ENCODE measurements at regions not wholly inside any gene's neighbourhood (a gene's known extent, or its start where the extent isn't known, plus 50 kb on each side); places are given as distances from the start of the nearest gene placed in this dataset.

DNA sequence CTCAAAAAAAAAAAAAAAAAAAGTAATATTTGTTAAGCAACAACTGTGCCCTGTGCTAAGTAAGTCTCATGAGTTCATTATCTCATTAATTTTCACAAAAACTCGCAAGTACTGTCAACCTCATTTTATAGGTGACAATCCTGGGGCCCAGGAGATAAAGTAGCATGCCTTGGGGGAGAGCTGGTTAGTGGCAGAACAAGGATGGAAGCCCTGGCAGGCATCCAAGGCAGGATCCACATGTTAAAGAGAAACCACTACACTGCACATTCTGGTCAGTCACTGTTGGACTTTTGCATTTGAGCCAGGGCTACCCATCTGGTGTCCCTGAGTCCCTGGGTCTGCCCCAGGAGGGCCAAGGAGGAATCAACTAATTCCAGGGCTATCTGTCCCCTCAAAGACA, 54.6 kb downstream of the ZFP36L2 start:
- Histone ChIP-seq H3K9me3 (ENCODE audit: insufficient read depth, low read depth, low read length) (peaks cover 22% of the 10 kb centered on the region), H3K4me2 (ENCODE audit: low read depth, low read length, poor library complexity, severe bottlenecking) (no peak overlapping the region), H3K4me3 (ENCODE audit: low read length, poor library complexity, severe bottlenecking) (no peak overlapping the region), H2AFZ (ENCODE audit: low read length) (no peak overlapping the region; the same call in 1 of the 2 replicates), H4K20me1 (ENCODE audit: insufficient read depth, low read length, poor library complexity, severe bottlenecking) (no peaks in the 10 kb centered on the region), H3K9ac (ENCODE audit: low read depth, low read length, poor library complexity, severe bottlenecking) (no peak overlapping the region), H3K4me1 (ENCODE audit: insufficient read depth, low read length, poor library complexity, severe bottlenecking) (peaks cover 33% of the 10 kb centered on the region), H3K27me3 (ENCODE audit: insufficient read depth, low read length, poor library complexity, severe bottlenecking) (no peaks in the 10 kb centered on the region), H3K36me3 (ENCODE audit: insufficient read depth, low read length) (no peaks in the 10 kb centered on the region), H3K9me2 (replicated peaks; ENCODE audit: low read depth, low read length) (no peaks in the 10 kb centered on the region), H3F3A (ENCODE audit: low read depth) (no peaks in the 10 kb centered on the region), H3K79me2 (ENCODE audit: insufficient read depth, low read length) (no peaks in the 10 kb centered on the region)
- TF ChIP-seq, protein P1, sequence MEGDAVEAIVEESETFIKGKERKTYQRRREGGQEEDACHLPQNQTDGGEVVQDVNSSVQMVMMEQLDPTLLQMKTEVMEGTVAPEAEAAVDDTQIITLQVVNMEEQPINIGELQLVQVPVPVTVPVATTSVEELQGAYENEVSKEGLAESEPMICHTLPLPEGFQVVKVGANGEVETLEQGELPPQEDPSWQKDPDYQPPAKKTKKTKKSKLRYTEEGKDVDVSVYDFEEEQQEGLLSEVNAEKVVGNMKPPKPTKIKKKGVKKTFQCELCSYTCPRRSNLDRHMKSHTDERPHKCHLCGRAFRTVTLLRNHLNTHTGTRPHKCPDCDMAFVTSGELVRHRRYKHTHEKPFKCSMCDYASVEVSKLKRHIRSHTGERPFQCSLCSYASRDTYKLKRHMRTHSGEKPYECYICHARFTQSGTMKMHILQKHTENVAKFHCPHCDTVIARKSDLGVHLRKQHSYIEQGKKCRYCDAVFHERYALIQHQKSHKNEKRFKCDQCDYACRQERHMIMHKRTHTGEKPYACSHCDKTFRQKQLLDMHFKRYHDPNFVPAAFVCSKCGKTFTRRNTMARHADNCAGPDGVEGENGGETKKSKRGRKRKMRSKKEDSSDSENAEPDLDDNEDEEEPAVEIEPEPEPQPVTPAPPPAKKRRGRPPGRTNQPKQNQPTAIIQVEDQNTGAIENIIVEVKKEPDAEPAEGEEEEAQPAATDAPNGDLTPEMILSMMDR (conservative IDR thresholded peaks at IDR 0.05; ENCODE audit: low read length) = no peak
- no peak for TF ChIP-seq EZH2phosphoT487 (IDR thresholded peaks at IDR 0.05; ENCODE audit: borderline replicate concordance)

DNA sequence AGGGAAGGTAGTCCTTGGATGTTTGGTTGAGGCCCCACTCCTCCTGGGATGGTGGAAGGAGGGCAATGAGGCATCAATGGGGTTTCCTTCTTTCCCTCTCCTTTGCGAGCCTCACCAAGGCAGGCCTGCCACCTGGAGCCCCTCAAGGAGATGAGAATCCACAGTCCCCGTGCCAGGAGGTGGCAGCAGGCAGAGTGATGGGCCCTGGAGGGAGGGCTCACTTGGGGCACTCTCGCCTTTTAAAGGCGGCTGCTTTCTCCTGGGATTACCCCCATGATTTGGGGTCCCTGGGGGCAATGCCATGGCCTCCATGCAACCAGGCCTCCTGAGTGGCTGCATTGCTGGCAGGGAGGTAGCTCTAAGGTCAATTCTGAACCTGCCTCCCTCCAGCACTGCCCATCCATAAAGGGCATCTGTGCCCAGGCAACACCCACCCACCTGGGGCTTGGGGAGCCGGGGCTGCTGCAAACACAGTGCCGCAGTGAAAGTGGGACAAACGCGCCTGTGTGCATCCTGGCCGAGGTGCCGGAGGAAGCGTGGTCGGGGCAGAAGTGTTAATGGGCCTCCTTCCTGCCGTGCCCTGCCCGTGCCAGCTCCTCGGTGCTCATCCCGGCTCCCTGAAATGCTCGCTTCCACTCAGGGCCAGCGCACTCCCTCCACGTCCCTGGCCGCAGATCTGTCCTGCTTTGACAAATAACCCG, 55.9 kb downstream of the ZFP36L2 start:
- TF ChIP-seq EZH2phosphoT487 (IDR thresholded peaks at IDR 0.05; ENCODE audit: borderline replicate concordance) = no peak
- H3K36me3 ChIP-seq (ENCODE audit: insufficient read depth, low read length) = no peaks in the 10 kb centered on the region
- H3K27me3 ChIP-seq (ENCODE audit: insufficient read depth, low read length, poor library complexity, severe bottlenecking) = no peaks in the 10 kb centered on the region
- H3K4me2 ChIP-seq (ENCODE audit: low read depth, low read length, poor library complexity, severe bottlenecking) = no peak overlapping the region
- H3K4me1 ChIP-seq (ENCODE audit: insufficient read depth, low read length, poor library complexity, severe bottlenecking) = peaks cover 33% of the 10 kb centered on the region
- H3K79me2 ChIP-seq (ENCODE audit: insufficient read depth, low read length) = no peaks in the 10 kb centered on the region
- H3K4me3 ChIP-seq (ENCODE audit: low read length, poor library complexity, severe bottlenecking) = no peak overlapping the region
- no peaks in the 10 kb centered on the region for H3K9me2 ChIP-seq (replicated peaks; ENCODE audit: low read depth, low read length)
- H3F3A ChIP-seq (ENCODE audit: low read depth) = no peaks in the 10 kb centered on the region
- peak overlapping the region; percentile 57 for H3K9ac ChIP-seq (ENCODE audit: low read depth, low read length, poor library complexity, severe bottlenecking)
- peaks cover 14% of the 10 kb centered on the region for H3K9me3 ChIP-seq (ENCODE audit: insufficient read depth, low read depth, low read length)
- no peaks in the 10 kb centered on the region for H4K20me1 ChIP-seq (ENCODE audit: insufficient read depth, low read length, poor library complexity, severe bottlenecking)
- peak overlapping the region; percentile 38 for H2AFZ ChIP-seq (ENCODE audit: low read length)

DNA sequence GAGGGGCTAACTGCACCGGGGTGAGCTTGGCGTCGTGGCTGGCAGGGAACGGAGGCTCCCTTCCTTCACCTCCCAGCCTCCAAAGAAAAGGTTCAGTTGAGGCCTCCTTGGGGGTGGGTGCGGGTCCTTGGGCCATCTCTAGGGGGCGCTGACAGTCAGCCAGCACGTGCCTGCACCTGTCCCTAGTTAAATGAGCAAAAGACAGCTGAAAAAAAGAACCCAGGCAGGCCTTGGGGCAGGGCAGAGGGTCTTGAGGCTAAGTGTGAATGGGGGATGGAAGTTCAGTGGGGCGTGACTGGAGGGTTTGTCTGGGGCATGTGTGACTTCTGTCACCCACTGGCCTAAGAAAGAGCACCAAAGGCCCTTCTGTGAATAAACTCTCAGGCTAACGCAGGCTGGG, 56.4 kb downstream of the ZFP36L2 start:
- no peak for TF ChIP-seq EZH2phosphoT487 (IDR thresholded peaks at IDR 0.05; ENCODE audit: borderline replicate concordance)
- TF ChIP-seq, protein P1 (conservative IDR thresholded peaks at IDR 0.05; ENCODE audit: low read length) = peak; percentile 94
- H4K20me1 ChIP-seq (ENCODE audit: insufficient read depth, low read length, poor library complexity, severe bottlenecking) = no peaks in the 10 kb centered on the region
- H3K9me2 ChIP-seq (replicated peaks; ENCODE audit: low read depth, low read length) = no peaks in the 10 kb centered on the region
- H3K4me3 ChIP-seq (ENCODE audit: low read length, poor library complexity, severe bottlenecking) = no peak overlapping the region
- no peaks in the 10 kb centered on the region for H3F3A ChIP-seq (ENCODE audit: low read depth)
- H3K27me3 ChIP-seq (ENCODE audit: insufficient read depth, low read length, poor library complexity, severe bottlenecking) = no peaks in the 10 kb centered on the region
- no peaks in the 10 kb centered on the region for H3K36me3 ChIP-seq (ENCODE audit: insufficient read depth, low read length)
- H2AFZ ChIP-seq (ENCODE audit: low read length) = peak overlapping the region; percentile 38
- no peaks in the 10 kb centered on the region for H3K79me2 ChIP-seq (ENCODE audit: insufficient read depth, low read length)
- peak overlapping the region; percentile 57 for H3K9ac ChIP-seq (ENCODE audit: low read depth, low read length, poor library complexity, severe bottlenecking)
- H3K4me1 ChIP-seq (ENCODE audit: insufficient read depth, low read length, poor library complexity, severe bottlenecking) = peaks cover 33% of the 10 kb centered on the region
- peaks cover 8% of the 10 kb centered on the region for H3K9me3 ChIP-seq (ENCODE audit: insufficient read depth, low read depth, low read length)
- no peak overlapping the region for H3K4me2 ChIP-seq (ENCODE audit: low read depth, low read length, poor library complexity, severe bottlenecking)

Data from Loucy (cell line).